ENCODE measurements at regions not wholly inside any gene's neighbourhood (a gene's known extent, or its start where the extent isn't known, plus 50 kb on each side); places are given as distances from the start of the nearest gene placed in this dataset.

GRCh38 chr4:42768125-42768748 is 111.3 kb upstream of the ATP8A1 start:
- TF ChIP-seq, protein P1, sequence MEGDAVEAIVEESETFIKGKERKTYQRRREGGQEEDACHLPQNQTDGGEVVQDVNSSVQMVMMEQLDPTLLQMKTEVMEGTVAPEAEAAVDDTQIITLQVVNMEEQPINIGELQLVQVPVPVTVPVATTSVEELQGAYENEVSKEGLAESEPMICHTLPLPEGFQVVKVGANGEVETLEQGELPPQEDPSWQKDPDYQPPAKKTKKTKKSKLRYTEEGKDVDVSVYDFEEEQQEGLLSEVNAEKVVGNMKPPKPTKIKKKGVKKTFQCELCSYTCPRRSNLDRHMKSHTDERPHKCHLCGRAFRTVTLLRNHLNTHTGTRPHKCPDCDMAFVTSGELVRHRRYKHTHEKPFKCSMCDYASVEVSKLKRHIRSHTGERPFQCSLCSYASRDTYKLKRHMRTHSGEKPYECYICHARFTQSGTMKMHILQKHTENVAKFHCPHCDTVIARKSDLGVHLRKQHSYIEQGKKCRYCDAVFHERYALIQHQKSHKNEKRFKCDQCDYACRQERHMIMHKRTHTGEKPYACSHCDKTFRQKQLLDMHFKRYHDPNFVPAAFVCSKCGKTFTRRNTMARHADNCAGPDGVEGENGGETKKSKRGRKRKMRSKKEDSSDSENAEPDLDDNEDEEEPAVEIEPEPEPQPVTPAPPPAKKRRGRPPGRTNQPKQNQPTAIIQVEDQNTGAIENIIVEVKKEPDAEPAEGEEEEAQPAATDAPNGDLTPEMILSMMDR (IDR thresholded peaks at IDR 0.05), result no peak

- TF ChIP-seq, protein P1 (IDR thresholded peaks at IDR 0.05), result no peak
Measured at GRCh38 chr4:42767669-42768068, 110.8 kb upstream of the ATP8A1 start.

DNA sequence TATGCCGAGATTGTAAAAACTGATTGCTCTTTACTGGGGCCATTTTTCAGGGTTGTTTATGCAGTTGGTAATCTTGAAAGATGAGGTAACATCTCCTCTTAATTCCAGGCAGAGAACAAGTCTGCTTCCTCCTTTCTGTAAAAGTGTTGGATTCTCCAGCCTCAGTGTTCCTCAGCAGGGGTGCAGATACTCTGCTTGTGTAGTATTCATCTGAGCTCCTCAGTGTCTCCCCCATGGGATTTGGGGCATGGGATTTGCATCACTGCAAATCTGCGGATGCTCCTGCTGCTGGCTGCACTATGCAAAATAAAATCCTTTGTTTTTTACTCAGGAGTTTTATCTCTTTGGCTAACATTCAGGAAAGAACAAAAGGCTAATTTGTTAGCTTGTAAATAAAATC is 104.9 kb upstream of the ATP8A1 start:
- TF ChIP-seq, protein P1 (IDR thresholded peaks at IDR 0.05), result no peak

DNA sequence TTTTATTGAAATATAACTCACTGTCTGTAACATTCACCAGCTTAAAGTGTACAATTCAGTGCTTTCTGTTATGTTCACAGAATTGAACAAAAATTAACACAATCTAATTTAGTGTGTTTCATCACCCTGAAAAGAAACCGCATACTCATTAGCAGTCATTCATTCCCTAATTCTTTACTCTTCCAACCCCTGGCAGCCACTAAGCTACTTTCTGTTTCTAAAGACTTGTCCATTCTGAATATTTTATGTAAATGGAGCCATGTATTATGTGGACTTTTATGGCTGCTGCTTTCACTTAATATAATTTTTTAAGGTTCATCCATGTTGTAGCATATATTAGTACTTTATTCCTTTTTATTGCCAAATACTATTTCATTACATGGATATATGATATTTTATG is 94.7 kb upstream of the ATP8A1 start:
- TF ChIP-seq, protein P1 (IDR thresholded peaks at IDR 0.05), result no peak

DNA sequence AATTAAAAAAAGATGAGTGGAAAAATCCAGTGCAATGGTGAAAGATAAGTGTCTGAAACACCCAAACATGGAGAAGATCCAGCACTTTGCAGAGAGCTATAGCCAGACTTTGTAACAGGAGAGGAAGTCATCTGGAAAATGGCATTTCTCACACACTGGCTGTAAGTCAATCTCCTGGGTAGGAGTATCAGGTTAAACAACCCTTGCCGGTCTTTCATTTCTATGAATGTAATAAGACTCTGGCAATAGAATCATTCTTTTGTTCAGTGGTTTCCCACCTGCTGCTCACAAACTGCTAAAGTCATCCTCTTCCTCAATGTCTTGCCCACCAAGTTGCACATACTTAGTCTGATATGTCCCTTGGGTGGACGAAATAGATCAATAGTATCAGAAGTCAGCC is 94.0 kb upstream of the ATP8A1 start:
- TF ChIP-seq, protein P1 (IDR thresholded peaks at IDR 0.05), result no peak

GRCh38 chr4:42750091-42750490 is 93.2 kb upstream of the ATP8A1 start:
- TF ChIP-seq, protein P1 (IDR thresholded peaks at IDR 0.05), result peak; percentile 72

DNA sequence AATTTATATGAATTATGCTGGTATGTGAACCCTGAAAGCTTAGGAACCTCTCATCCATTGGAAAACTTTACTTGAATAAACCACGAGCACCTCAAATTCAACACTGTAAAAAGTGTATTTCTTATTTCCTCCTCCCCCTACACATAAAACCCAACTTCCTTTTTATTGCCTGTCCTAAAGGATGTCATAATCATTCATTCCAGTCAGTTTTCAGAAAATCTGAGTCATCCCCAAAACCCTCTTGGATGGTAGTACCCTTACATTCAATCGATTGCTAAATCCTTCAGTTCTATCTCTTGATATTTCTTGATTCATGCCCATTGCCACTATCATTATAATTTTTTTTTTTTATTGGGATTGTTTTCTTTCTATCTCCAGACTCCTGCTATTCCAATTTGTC is 91.1 kb upstream of the ATP8A1 start:
- TF ChIP-seq, protein P1 (IDR thresholded peaks at IDR 0.05), result no peak
